Brain microvascular endothelial cell (primary cell): ENCODE measurements at regions not wholly inside any gene's neighbourhood (a gene's known extent, or its start where the extent isn't known, plus 50 kb on each side); places are given as distances from the start of the nearest gene placed in this dataset.

Experiments
- DNase-seq: peaks from one replicate; pipeline ENCODE4 v3.0.0-alpha.2; 2020
- H3K27ac ChIP-seq: fragments of 250-450 bp; sonication (Bioruptor Pico); 2 replicates; pipeline ENCODE4 v1.5.1; 2020; ENCODE audit warnings: mild to moderate bottlenecking, moderate library complexity
- H3K27me3 ChIP-seq: fragments of 250-450 bp; sonication (Bioruptor Pico); replicated peaks from 2 replicates; pipeline ENCODE4 v1.5.1; 2020; ENCODE audit warnings: mild to moderate bottlenecking
- H3K36me3 ChIP-seq: fragments of 250-450 bp; sonication (Bioruptor Pico); replicated peaks from 2 replicates; pipeline ENCODE4 v1.5.1; 2020; ENCODE audit warnings: mild to moderate bottlenecking
- H3K4me3 ChIP-seq: 2 replicates; pipeline ENCODE4 v1.5.1; 2011; ENCODE audit warnings: low read depth, mild to moderate bottlenecking, control low read depth, low read length, moderate library complexity
- CTCF ChIP-seq: IDR thresholded peaks from 2 replicates; pipeline ENCODE4 v1.5.1; 2011; ENCODE audit warnings: low read depth, mild to moderate bottlenecking, moderate library complexity, low read length, control low read depth, inconsistent platforms; ENCODE audit errors: missing control alignments
- in situ Hi-C: cut with HindIII; loops from 2 replicates; pipeline ENCODE4 v1.10.0; 2017; ENCODE audit warnings: low sequenced_read_pairs, low pct_ligation_motif_present

DNA sequence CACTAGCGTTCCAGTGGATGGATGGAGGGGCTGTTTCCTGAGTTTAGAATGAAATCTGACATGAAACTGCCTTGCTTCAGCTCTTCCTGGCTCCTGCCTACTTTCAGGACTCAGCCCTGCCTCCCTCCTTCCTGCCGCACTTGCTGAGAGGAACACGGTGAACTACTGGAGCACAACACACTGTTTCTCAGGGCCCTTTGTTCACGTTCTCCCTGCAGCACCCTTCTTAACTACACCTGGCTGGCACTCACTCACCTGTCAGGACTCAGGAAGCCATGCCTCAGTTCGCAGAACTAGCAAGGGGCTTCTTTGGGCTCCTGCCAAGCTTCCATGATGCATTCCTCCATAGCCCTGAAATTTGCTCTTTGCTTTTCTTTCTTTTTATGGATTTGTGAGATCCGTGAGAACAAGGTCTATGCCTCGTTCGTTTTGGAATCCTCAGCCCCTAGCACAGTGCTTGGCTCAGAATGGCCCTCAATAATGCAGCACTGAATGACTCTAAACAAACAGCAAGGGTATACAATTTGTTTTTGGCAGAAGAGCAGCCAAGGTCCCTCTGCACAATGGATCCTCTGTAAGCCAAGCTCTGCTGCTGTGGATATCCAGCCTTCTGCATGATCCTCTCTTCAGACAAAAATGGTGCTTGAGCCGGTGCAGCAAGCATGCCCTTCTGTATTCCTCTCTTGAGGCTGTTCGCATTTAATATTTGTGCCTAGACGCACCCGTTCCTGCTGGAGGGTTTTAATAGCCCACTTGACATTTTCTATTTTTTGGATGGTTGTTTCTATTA, 357.0 kb downstream of the TSN start:
- H3K4me3 ChIP-seq: no peak overlapping the region
- no peak overlapping the region for H3K27ac ChIP-seq
- TF ChIP-seq CTCF: no peak
- no peak for DNase-seq
- H3K27me3 ChIP-seq: no peaks in the 10 kb centered on the region
- in situ Hi-C loops: no loop called here
- no peaks in the 10 kb centered on the region for H3K36me3 ChIP-seq

GRCh38 chr2:122114421-122114820, 359.0 kb downstream of the TSN start:
- in situ Hi-C loops: no loop called here
- H3K36me3 ChIP-seq: no peaks in the 10 kb centered on the region
- H3K27me3 ChIP-seq: no peaks in the 10 kb centered on the region
- no peak overlapping the region for H3K4me3 ChIP-seq
- no peak for DNase-seq
- no peak overlapping the region for H3K27ac ChIP-seq
- TF ChIP-seq CTCF: no peak

GRCh38 chr2:122117371-122117770, 361.9 kb downstream of the TSN start:
- H3K4me3 ChIP-seq: no peak overlapping the region
- in situ Hi-C loops: no loop called here
- no peak overlapping the region for H3K27ac ChIP-seq

DNA sequence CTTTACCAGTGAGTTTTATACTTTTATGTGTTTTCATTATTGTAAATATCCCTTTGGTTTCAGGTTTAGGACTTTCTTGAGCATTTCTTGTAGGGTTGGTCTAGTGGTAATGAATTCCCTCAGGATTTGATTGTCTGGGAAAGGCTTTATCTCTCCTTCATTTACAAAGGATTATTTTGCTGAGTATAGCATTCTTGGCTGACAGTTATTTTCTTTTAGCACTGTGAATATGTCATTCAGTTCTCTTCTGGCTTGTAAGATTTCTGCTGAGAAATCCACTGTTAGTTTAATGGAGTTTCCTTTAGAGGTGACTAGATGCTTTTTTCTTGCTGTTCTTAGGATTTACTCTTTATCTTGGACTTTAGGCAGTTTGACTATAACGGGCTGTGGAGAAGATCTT, 373.9 kb downstream of the TSN start:
- in situ Hi-C loops: no loop called here
- Histone ChIP-seq H3K36me3 (no peaks in the 10 kb centered on the region), H3K4me3 (no peak overlapping the region), H3K27ac (no peak overlapping the region), H3K27me3 (no peaks in the 10 kb centered on the region)
- DNase-seq: no peak
- TF ChIP-seq CTCF: no peak

More at GRCh38 chr2:122117371-122117770, 361.9 kb downstream of the TSN start:
- TF ChIP-seq CTCF: no peak
- H3K36me3 ChIP-seq: no peaks in the 10 kb centered on the region
- DNase-seq: no peak
- no peaks in the 10 kb centered on the region for H3K27me3 ChIP-seq

- no peak for TF ChIP-seq CTCF
- in situ Hi-C loops: no loop called here
- Histone ChIP-seq H3K27ac (no peak overlapping the region), H3K36me3 (no peaks in the 10 kb centered on the region), H3K27me3 (no peaks in the 10 kb centered on the region), H3K4me3 (no peak overlapping the region)
- DNase-seq: no peak
These were observed 376.8 kb downstream of the TSN start for GRCh38 chr2:122132147-122132691.
